ENCODE measurements at regions not wholly inside any gene's neighbourhood (a gene's known extent, or its start where the extent isn't known, plus 50 kb on each side); places are given as distances from the start of the nearest gene placed in this dataset.

DNA sequence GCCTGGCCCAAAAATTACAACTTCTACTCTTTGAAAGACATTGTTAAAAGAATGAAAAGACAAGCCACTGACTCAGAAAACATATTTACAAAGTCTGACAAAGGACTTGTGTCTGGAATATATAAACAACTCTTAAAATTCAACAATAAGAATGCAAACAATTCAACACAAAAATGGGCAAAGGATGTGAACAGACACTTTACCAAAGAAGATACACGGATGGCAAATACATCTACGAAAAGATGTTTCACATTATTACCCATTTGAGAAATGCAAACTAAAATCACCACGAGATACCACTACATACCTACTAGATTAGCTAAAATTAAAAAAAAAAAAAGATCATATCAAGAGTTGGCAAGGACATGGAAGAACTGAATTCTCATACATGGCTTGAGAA is 80.8 kb upstream of the METRNL start:
- intact Hi-C loops (cut with DNase I) = no loop called here
- no peak for DNase-seq
- no peaks in the 10 kb centered on the region for H3K4me1 ChIP-seq
- no peak for ATAC-seq
- peaks cover 6% of the 10 kb centered on the region for H3K9me3 ChIP-seq
- no peak overlapping the region for H3K4me3 ChIP-seq
- H3K27ac ChIP-seq = no peak overlapping the region
- TF ChIP-seq, protein P1, sequence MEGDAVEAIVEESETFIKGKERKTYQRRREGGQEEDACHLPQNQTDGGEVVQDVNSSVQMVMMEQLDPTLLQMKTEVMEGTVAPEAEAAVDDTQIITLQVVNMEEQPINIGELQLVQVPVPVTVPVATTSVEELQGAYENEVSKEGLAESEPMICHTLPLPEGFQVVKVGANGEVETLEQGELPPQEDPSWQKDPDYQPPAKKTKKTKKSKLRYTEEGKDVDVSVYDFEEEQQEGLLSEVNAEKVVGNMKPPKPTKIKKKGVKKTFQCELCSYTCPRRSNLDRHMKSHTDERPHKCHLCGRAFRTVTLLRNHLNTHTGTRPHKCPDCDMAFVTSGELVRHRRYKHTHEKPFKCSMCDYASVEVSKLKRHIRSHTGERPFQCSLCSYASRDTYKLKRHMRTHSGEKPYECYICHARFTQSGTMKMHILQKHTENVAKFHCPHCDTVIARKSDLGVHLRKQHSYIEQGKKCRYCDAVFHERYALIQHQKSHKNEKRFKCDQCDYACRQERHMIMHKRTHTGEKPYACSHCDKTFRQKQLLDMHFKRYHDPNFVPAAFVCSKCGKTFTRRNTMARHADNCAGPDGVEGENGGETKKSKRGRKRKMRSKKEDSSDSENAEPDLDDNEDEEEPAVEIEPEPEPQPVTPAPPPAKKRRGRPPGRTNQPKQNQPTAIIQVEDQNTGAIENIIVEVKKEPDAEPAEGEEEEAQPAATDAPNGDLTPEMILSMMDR (IDR thresholded peaks at IDR 0.05) = no peak
- H3K27me3 ChIP-seq (ENCODE audit: insufficient read depth in 3 of 3, low read length in 2 of 3) = no peaks in the 10 kb centered on the region
- no peaks in the 10 kb centered on the region for H3K36me3 ChIP-seq (ENCODE audit: insufficient read depth in 1 of 2, low read depth in 1 of 2)
- 94 to 96% (median 96%) methylated on average over 3 of the region's 3 CpGs for WGBS, 3 donors

- intact Hi-C loops (cut with DNase I) = no loop called here
Observed at GRCh38 chr17:83000738-83001137, 78.7 kb upstream of the METRNL start.

DNA sequence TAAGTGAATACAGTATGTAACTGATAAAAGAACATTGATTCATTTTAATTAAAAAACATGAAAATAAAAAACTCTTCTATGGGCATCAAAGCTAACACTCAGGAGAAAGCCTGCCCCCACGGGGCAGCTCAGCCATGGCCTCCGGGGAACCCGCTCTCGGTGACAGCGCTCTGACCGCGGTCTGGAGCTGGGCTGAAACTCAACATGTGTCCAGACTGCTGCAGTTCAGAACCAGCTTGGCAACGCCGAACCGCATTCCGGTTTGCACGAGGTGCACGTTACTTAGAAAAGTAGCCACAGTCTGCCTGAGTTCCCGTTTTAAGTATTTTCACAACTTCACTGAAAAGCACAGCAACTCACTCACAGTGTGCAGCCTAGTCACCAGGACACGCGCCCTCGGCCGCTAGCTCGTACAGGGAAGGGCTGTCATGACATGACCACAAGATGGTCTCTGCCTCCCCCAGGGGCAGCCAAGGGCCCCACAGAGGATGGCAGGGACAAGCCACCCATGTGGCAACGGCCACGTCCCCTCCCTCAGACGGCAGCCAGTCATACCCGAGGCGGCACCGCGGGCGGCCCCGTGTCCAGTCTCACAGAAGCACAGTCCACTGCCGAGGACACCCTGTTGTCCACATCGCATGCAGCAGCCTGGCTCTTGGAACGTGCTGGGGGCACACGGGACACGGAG is 77.1 kb upstream of the METRNL start:
- no peak overlapping the region for H3K4me3 ChIP-seq
- DNase-seq (no peak), ATAC-seq (no peak)
- intact Hi-C loops (cut with DNase I) = no loop called here
- H3K36me3 ChIP-seq (ENCODE audit: insufficient read depth in 1 of 2, low read depth in 1 of 2) = peaks cover 0 to 5% of the 10 kb centered on the region in 2 donors
- H3K4me1 ChIP-seq = peaks cover 7% of the 10 kb centered on the region
- H3K9me3 ChIP-seq = peaks cover 2% of the 10 kb centered on the region
- WGBS, 3 donors = 97% methylated on average over 31 to 33 of the region's 33 CpGs
- TF ChIP-seq, protein P1 (IDR thresholded peaks at IDR 0.05) = no peak
- no peak overlapping the region for H3K27ac ChIP-seq
- H3K27me3 ChIP-seq (ENCODE audit: insufficient read depth in 3 of 3, low read length in 2 of 3) = no peaks in the 10 kb centered on the region

More at GRCh38 chr17:83000738-83001137, 78.7 kb upstream of the METRNL start:
- H3K27ac ChIP-seq = no peak overlapping the region
- H3K27me3 ChIP-seq (ENCODE audit: insufficient read depth in 3 of 3, low read length in 2 of 3) = no peaks in the 10 kb centered on the region
- ATAC-seq = no peak
- no peak for DNase-seq
- no peak overlapping the region for H3K4me3 ChIP-seq
- H3K4me1 ChIP-seq = no peaks in the 10 kb centered on the region
- TF ChIP-seq, protein P1 (IDR thresholded peaks at IDR 0.05) = no peak
- peaks cover 2% of the 10 kb centered on the region for H3K9me3 ChIP-seq
- 78 to 88% (median 78%) methylated on average over 6 of the region's 6 CpGs for WGBS, 3 donors
- peaks cover 0 to 5% of the 10 kb centered on the region in 2 donors for H3K36me3 ChIP-seq (ENCODE audit: insufficient read depth in 1 of 2, low read depth in 1 of 2)

DNA sequence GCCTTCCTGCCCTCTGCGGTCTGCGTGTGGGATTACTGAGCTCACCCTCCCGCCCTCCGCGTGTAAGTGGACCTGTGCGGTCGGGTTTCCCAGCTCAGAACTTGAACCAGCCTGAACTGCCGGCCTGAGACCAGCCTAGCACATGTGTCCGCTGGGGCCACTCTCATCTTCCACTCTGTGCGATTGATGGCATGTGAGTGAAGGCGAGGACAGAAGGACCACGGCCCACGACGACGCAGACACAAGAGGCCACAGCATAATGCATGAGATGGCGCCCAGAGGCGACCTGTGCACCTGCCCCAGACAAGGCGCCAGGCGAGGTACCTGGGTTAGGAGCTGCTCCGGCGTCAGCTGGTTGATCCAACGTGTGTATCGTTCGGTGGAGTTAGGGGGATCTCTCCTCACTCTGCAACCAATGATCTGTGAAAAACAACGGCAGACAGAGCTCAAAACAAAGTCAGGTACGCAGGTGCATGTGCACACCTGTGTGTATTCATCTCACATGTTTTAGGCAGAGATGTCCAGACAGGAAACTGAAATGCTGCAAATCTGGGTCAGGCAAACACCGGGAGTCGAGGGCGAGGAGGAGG is 74.5 kb upstream of the METRNL start:
- TF ChIP-seq, protein P1 (IDR thresholded peaks at IDR 0.05) = no peak
- intact Hi-C loops (cut with DNase I) = no loop called here
- peaks cover 0 to 5% of the 10 kb centered on the region in 2 donors for H3K36me3 ChIP-seq (ENCODE audit: insufficient read depth in 1 of 2, low read depth in 1 of 2)
- H3K9me3 ChIP-seq = no peaks in the 10 kb centered on the region
- H3K4me3 ChIP-seq = no peak overlapping the region
- no peak overlapping the region for H3K27ac ChIP-seq
- DNase-seq (no peak), ATAC-seq (no peak)
- H3K4me1 ChIP-seq = peaks cover 10% of the 10 kb centered on the region
- WGBS, 3 donors = 95 to 98% (median 96%) methylated on average over 28 to 29 of the region's 29 CpGs
- H3K27me3 ChIP-seq (ENCODE audit: insufficient read depth in 3 of 3, low read length in 2 of 3) = no peaks in the 10 kb centered on the region
